ENCODE measurements at regions not wholly inside any gene's neighbourhood (a gene's known extent, or its start where the extent isn't known, plus 50 kb on each side); places are given as distances from the start of the nearest gene placed in this dataset.
"Not testable (repeated sequence)": the region's sequence is repeated elsewhere in the genome, so short reads cannot be mapped to it uniquely, and the experiment has no call there.

DNA sequence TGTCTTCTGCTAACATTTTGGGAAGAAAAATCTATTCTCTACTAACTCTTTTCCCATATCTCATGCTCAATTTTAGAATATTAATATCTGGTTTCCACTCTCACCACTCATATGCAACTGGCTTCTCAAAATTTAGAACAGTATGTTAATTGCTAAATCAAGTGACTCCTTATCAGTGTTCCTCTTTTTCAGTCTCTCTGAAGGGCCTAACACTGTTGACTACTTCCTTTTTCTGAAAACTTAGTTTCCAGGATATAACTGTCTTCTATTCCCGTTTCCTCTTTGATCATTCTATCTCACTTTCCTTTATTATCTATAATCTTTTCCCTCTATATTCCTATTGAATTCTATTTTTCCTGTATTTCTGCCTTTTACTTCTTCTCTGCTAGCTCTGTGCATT, 1717.2 kb upstream of the C9orf72 start:
- no peak for FAIRE-seq
- no peak for DNase-seq (ENCODE audit: low spot score)

DNA sequence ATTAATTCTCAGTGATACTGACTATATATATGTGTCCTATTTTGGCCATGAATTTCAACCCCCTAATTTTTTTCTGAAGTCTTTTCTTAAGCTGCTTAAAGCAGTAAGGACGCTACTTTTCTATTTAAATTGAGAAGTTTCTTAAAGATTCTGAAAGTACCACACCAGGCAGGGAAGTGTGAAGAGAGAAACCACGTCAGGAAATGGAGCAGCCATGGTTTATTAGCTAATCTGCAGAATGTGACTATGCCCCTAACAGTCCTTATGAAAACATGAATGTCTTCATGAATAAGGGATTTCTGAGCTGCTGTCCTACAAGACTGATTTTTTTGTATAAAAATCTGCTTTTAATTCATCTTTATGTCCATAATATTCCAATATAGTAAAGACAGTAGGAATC, 1724.3 kb upstream of the C9orf72 start:
- FAIRE-seq (no peak), DNase-seq (ENCODE audit: low spot score) (no peak)

DNA sequence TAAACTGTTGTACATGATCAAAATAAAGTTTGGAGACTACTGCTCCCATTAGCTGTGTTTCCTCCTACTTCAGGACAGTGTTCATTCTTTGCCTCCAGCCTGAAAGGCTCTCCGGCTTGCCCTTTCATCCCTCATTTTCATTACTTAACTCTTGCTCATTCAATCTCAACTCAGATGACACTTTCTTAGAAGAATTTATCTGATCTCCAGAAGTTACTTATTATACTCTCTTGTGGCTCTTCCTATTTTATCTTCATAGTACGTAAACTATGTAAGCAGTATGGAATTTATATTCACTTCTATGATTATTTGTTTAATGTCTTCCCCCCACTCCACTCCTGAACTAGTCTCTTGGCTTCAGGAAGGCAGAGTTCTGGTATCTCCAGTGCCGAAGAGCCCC, 1737.9 kb upstream of the C9orf72 start:
- DNase-seq (ENCODE audit: low spot score) = no peak
- no peak for FAIRE-seq

DNA sequence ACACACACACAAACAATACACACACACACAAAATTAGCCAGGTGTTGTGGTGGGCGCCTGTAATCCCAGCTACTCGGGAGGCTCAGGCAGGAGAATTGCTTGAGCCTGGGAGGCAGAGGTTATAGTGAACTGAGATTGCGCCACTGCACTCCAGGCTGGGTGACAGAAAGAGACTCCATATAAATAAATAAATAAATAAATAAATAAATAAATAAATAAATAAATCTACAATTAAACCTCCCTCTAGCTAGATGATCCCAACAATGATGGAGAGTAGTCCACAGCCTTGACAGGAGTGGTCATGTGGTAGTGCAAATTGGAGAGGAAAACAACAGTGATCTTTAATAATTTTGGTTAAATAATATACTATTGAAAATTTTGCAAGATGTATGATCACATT, 1739.0 kb upstream of the C9orf72 start:
- no peak for FAIRE-seq

DNA sequence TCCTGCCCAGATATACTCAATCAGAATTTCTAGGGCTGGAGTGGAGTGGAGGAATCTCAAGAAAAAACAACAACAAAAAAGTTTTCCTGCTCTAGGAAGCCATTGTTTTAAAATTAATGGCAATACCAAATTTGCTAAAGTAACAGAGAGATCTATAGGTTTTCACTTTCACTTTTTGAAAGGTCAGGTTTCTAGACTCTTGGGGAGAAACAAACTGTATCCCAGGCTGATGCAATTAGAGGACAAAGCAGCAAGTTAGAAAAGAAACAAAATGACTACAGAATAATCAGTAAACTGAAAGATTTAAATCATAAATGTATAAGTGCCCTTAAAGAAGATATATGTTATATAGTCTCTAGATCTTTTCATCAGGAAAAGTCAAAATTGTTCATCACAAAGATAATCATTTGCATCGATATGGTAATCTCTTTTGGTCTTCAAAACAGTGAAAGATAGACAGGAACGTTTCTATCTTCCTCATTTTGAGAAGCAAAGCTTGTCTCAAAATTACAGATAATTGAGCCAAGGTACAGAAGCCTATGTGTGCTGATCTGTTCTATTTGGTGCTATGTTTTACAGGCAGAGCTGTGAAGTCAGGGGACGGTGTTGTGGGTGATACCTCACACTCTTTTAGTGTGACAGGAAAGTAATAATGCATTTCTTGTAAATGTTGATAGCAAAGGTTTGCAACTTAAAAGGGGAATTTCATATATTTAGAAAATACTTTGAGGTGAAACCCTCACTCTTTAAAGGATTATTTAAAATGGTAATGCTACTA, 1746.6 kb upstream of the C9orf72 start:
- FAIRE-seq (peak; percentile 5), DNase-seq (ENCODE audit: low spot score) (no peak)

More for the DNA sequence above, 1739.0 kb upstream of the C9orf72 start:
- no peak for DNase-seq (ENCODE audit: low spot score)

DNA sequence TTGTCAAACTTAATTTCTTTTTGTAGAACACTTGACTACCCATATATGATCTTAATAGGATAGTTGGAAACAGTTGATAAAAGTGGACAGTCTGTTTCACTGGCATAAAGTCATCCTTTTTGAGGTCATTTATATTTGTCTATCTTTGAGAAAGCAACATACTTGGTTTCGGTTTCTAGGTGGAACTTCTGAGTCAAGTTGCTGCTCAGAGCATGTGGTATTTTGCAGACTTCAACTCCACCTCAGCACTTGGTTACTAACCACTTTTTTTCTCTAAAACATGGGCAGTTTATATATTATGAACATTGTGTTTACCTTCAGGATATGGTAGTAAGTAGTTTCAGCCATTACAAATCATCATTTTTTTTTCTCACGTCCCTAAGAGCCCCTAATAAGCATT, 1749.0 kb upstream of the C9orf72 start:
- DNase-seq (ENCODE audit: low spot score) = no peak
- FAIRE-seq = no peak

DNA sequence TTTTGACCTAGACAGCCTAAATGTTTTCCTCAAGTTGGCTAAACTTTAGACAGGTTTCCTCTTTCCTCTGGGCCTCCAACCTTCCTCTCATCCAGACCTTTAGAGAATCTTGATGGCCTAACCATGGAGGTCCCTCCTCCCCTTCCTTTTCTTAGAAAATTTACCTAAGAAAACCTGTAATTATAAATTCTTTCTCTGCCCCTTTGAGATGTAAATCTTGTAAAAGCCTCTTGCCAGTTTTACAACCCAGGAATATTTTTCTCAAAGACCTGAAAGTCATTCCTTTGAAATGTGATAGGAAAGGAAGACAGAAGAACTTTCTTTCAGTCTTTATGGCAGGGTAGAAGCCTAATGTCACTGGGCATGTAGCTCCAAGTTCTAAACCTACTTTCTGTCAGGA, 1752.6 kb upstream of the C9orf72 start:
- FAIRE-seq (no peak), DNase-seq (ENCODE audit: low spot score) (no peak)

DNA sequence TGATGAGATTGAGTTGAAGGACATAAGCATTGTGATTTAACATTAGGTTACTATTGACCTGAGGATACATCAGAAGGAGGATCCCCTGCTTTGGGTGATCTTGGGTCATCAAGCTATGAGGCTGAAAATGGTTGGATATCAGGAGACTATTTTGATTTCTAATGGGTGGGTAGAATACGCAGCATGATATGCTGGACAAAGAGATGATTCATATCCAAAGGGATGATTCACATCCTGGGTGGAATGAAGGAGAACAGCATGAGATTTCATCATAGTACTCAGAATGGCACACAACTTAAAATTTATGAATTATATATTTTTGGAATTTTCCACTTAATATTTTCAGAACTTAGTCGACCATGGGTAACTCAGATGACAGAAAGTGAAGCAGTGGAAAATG, 1759.5 kb upstream of the C9orf72 start:
- FAIRE-seq (peak; percentile 63), DNase-seq (ENCODE audit: low spot score) (peak; percentile 39)

DNA sequence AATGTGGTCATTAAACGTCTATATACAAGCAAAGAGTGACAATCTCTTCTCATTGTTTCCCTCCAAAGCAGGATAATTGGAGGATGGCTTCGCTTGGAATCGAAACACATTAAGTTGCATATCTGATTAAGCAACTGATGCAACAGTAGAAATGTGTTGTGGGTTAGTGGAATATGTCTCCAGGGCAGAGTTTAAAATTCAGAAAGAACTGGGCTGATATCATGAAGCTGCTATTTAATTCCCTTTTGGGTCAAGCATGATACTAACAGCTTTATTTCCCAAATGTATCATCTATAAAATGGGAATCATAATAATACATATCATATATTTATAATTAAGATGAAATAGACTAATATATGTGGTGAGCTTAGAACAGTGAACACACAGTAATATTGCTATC, 1763.0 kb upstream of the C9orf72 start:
- FAIRE-seq = no peak
- DNase-seq (ENCODE audit: low spot score) = no peak

DNA sequence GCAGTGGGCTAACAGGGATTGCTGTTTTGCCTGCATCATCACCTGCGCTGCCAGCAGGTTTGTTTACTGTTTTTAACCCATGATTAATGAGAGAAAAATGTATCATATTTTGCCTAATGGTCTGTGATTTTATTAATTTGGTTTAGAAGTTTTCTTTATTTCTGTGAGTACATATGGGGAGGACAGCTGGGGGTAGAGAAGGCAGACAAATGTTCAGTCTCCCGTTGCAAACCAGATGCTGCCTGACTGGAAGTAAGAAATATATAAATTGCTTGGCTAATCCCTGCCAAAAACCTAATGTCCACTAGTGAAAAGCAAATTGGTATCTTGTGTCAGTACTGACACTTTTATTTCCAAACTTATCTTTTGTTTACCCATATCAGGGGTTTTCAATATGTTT, 1766.1 kb upstream of the C9orf72 start:
- DNase-seq (ENCODE audit: low spot score) = no peak
- FAIRE-seq = no peak

DNA sequence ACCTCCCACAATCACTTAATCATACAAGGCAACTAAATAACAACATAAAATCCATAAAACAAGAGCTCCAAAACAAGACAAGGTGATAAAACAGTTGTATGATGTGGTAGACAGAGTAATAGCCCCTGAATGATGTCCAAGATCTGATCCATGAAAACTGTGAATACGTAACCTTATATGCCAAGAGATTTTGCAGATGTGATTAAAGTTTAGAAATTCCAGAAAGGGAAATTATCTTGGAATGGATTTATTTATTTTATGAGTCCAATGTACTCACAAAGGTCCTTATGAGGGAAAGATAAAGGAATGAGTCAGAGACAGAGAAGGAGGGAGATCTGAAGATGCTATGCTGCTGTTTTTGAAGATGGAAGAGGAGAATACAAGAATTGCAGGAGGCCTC, 1775.7 kb upstream of the C9orf72 start:
- FAIRE-seq (no peak), DNase-seq (ENCODE audit: low spot score) (no peak)

DNA sequence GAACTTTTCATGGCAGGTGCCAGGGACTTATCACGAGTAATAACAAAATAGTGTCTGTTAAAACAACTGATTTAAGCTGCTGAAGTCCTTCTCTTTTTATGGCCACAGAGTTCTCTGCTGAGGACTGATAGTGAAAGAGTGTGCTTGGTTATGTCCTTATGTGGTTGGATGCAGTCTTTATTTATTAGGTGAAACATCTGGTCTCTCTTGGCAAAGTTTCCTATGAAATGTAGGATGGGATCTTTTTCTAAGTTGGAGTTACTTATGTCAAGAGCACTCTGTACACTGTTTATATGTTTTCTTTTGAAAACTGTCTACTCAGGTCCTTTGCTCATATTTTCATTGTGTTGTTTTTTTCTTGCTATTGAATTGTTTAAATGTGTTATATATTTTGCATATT, 1816.1 kb upstream of the C9orf72 start:
- DNase-seq (ENCODE audit: low spot score) = no peak
- FAIRE-seq = no peak

DNA sequence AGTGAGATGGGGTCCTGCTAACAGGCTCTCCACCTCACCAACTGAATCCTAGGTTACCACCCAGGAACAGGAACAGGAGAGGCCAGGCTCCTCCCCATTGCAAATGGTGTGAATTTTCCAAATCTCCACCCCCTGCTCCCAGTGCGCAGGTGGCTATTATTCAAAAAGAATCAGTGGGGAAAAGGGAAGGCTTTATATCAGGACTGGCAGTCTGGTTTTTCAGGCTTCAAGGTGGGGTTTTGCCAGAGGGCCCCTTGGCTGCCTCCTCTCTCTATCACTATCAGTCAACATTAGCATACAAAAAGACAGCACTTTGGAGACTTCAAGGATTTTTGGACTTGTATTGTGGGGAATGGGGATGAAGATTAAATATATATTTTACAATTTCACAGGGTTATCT, 1817.6 kb upstream of the C9orf72 start:
- FAIRE-seq = no peak
- DNase-seq (ENCODE audit: low spot score) = no peak

DNA sequence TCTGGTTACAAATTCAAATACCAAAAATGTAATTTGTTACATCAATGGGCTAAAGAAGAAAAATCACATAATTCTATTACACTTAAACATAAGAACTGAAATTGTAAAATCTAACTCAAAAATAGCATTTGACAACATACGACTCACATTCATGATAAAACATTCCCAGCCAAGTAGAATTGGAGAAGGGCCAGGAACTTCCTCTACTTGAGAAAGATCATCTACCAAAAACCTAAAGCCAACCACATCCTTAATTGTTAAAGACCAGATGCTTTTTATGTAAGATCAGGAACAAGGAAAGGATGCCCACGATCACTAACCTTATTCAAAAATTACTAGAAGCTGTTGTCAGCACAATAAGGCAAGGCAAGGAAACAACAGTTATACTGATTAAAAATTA, 1819.8 kb upstream of the C9orf72 start:
- no peak for DNase-seq (ENCODE audit: low spot score)
- no peak for FAIRE-seq

DNA sequence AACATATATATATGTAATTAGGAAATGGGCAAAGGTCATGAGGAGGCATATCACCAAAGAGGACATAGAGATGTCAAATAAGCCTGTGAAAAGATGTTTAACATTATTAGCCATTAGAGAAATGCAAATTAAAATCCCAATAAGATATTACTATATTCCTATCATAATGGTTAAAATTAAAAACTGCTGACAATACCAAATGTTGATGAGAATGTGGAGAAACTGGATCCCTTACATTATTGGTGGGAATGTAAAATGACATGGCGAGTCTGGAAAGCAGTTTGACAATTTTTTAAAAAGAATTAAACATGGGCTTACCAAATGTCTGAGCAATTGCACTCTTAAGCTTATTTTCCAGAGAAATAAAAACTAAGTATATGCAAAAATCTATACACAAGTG, 1821.6 kb upstream of the C9orf72 start:
- DNase-seq (ENCODE audit: low spot score) = no peak

DNA sequence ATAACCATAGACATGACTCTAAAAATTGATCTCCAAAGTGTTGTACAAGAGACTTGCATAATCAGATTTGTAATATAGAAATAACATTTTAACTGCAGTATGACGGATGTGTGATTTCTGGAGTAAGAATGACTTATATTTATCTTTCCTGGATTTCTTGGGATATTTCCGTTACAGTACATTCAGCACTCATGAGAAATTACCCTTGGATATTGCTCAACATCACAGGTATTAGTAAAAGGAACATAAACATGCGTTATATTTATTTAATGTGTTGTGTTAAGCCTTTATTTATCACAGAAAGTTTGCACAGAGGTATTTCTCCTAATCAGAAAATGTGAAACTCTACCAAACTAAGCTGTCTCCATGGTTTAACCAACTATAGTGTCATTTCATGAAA, 1823.9 kb upstream of the C9orf72 start:
- no peak for DNase-seq (ENCODE audit: low spot score)

More for the DNA sequence above, 1821.6 kb upstream of the C9orf72 start:
- no peak for FAIRE-seq

DNA sequence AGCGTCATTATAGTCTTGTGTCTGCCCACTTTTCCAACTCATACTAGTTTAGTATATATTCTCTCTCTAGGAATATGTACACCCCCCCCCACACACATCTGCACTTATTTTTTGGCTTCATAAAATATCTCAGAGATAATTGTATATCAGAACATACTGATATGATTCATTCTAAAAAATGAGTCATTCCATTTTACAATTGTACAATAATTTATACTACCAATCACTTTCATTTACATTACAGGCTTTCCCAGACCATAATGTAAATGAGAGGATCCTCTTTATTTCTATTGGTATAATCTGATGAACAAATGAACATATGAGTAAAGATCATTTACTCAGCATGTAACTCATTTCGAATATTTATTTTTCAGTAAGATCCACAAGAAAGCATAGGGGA, 1842.9 kb upstream of the C9orf72 start:
- FAIRE-seq = no peak
- DNase-seq (ENCODE audit: low spot score) = no peak

More for the DNA sequence above, 1823.9 kb upstream of the C9orf72 start:
- no peak for FAIRE-seq

DNA sequence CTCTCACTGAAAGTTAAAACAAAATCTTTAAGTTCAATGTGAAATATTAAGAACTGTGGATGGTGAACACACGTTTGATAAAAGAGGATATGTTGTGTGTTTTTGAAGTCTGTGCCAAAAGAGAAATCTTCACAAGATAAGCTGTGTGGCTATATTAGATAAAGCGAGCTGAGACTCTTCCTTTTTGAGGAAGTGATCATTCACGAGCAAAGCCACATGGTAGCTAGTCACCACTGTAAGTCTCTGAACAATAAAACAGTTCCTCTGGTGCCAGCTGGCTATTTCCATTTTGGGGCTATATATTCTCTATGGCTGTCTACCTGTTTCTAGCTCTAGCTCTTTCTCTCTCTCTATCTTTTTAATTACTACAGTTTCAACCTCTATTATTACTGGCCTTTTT, 1849.2 kb upstream of the C9orf72 start:
- FAIRE-seq = no peak

DNA sequence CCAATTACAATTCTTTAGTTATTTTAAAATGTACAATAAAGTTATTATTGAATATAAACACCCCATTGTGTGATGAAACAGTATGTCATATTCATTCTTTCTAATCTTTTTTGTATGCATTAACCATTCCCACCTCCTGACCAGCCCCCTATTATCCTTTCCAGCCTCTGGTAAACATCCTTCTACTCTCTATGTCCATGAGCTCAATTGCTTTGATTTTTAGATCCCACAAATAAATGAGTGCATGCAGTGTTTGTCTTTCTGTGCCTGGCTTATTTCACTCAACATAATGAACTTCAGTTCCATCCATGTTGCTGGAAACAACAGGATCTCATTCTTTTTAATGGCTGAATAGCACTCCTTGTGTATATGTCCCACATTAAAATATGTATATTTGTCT, 1858.9 kb upstream of the C9orf72 start:
- FAIRE-seq = no peak

More for the DNA sequence above, 1849.2 kb upstream of the C9orf72 start:
- no peak for DNase-seq (ENCODE audit: low spot score)

DNA sequence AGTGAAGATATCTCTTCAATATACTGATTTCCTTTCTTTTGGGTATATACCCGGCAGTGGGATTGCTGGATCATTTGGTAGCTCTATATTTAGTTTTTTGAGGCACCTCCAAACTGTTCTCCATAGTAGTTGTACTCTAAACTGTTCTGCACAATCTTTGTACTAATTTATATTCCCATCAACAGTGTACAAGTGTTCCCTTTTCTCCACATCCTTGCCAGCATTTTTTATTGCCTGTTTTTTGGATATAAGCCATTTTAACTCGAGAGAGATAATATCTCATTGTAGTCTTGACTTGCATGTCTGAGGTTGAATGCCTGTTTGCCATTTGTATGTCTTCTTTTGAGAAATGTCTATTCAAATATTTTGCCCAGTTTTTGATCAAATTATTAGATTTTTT, 1859.4 kb upstream of the C9orf72 start:
- not testable (repeated sequence) for DNase-seq (ENCODE audit: low spot score); FAIRE-seq

More for the DNA sequence above, 1858.9 kb upstream of the C9orf72 start:
- no peak for DNase-seq (ENCODE audit: low spot score)

DNA sequence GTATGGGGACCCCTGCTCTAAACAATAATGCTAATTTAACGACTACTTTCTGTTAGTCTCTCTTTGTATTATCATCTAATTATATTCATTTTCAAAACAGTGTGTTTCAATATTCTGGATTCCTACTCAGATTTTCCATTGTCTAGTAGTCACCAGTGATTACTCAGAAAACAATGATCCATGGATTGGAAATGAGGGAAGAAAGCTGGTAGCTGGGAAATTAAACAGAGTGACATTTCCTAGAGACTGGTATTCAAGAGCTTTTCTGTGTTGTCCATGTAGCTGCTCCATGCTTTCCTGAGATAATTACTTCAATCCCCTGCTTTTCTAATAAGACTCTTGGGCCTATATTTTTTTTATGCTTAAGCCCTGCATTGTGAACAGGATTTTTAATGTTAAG, 1862.1 kb upstream of the C9orf72 start:
- DNase-seq (ENCODE audit: low spot score) (no peak), FAIRE-seq (no peak)

DNA sequence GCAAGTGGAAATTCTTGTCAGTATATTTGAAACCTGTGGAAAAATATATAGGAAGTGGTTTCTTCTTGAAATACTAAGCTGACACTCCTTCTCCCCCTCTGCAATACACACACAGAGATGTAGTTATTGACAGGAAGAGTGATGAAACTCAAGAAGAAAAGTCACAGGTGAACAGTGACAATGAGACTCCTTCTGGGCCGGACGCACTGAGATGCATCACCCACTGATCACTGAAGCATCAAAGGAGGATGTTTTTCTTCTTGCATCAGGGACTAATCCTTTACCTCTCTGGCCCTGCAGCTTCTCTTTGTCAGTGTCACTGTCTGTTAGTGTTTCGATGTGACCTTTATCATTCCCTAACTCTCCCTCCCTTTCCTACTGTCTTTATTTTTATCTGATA, 1864.2 kb upstream of the C9orf72 start:
- no peak for FAIRE-seq
- no peak for DNase-seq (ENCODE audit: low spot score)

DNA sequence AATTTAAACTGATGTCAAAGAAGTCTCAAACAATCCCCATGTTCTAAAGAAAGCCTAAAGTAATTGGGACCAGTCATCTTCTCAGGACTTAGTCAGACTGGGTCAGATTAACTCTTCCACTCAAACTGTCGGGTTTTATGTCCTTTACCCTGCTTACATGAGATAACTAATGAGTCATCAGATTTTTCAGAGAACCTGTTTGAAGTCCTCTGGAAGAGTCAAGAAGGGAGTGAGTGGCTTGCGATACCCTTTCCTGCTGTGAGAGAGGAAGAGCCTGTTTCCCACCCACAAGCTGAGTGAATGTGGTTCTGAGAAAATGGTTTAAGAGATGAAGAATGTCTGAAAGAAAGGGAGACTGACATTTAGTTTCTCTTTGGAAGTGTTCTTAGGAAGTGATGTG, 1866.7 kb upstream of the C9orf72 start:
- DNase-seq (ENCODE audit: low spot score) (peak; percentile 9), FAIRE-seq (no peak)

DNA sequence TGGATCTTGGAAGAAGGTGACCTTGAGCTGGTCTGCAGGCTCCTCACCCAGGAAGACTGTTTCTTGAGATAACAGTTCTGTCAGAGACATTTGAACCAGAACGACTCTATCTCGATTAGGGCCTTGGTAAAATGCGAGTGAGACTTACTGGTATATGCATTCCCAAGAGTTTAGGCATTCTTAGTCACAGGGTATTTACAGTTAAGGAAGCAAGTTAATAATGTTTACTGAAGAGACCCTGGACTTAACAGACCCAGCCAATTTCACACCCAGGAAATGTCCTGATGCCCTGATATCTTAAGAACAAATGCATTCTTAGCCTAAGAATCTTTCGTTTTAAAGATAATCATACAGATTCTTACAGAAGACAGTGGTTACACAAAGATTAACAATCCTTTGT, 1867.2 kb upstream of the C9orf72 start:
- no peak for FAIRE-seq
- DNase-seq (ENCODE audit: low spot score) = no peak

Data from urothelium cell line (cell line).